ENCODE measurements at regions not wholly inside any gene's neighbourhood (a gene's known extent, or its start where the extent isn't known, plus 50 kb on each side); places are given as distances from the start of the nearest gene placed in this dataset.

DNA sequence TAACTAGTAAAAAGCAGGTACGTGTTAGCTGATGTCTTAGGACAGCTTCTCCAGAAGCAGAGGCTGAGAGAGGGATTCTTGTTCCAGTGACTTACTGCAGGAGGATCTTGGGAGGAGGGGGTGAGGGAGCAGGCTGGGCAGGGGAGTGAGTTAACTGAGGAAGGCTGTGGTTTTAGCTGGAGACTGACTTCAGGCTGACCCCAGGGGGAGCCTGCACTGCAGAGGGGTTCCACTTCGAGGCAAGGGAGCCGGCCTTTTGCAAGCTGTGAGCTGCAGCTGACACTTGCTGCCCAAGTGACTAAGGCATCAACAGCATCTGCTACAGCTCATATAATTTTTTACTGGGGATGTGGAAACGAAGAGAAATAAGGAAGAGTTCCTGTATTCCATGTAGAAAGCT, 50.4 kb upstream of the SOD1 start:
- no peaks in the 10 kb centered on the region for H3K36me3 ChIP-seq
- TF ChIP-seq, protein P1, sequence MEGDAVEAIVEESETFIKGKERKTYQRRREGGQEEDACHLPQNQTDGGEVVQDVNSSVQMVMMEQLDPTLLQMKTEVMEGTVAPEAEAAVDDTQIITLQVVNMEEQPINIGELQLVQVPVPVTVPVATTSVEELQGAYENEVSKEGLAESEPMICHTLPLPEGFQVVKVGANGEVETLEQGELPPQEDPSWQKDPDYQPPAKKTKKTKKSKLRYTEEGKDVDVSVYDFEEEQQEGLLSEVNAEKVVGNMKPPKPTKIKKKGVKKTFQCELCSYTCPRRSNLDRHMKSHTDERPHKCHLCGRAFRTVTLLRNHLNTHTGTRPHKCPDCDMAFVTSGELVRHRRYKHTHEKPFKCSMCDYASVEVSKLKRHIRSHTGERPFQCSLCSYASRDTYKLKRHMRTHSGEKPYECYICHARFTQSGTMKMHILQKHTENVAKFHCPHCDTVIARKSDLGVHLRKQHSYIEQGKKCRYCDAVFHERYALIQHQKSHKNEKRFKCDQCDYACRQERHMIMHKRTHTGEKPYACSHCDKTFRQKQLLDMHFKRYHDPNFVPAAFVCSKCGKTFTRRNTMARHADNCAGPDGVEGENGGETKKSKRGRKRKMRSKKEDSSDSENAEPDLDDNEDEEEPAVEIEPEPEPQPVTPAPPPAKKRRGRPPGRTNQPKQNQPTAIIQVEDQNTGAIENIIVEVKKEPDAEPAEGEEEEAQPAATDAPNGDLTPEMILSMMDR (IDR thresholded peaks at IDR 0.05): no peak
- FAIRE-seq (no peak), DNase-seq (no peak), ATAC-seq (no peak)
- WGBS, 2 donors: 48 to 66% methylated on average over 4 of the region's 4 CpGs
- H3K9me3 ChIP-seq: no peaks in the 10 kb centered on the region
- H3K27ac ChIP-seq: no peak overlapping the region
- H3K4me1 ChIP-seq: no peaks in the 10 kb centered on the region
- no peaks in the 10 kb centered on the region for H3K27me3 ChIP-seq
- no peak overlapping the region for H3K4me3 ChIP-seq
- intact Hi-C loops (cut with DNase I): loop anchor here in 1 of 3 donors (10.0 kb wide), 1 partner anchor 414 kb away; no protein-coding TSS in a partner anchor

DNA sequence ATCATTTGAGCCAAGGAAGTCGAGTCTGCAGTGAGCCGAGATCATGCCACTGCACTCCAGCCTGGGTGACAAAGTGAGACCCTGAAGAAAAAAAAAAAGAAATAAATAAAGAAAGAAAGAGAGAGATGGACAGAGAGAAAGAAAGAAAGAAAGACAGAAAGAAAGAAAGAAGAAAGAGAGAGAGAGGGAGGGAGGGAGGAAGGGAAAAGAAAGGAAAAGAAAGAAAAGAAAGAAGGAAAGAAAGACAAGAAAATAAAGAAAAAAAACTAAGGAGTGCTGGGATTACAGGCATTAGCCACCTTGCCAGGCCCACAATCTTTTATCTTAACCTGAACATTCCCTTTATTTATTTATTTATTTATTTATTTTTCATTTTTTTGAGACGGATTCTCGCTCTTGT, 51.7 kb upstream of the SOD1 start:
- ATAC-seq (no peak), FAIRE-seq (no peak), DNase-seq (no peak)
- 71 to 83% methylated on average over 4 of the region's 4 CpGs for WGBS, 2 donors
- Histone ChIP-seq H3K36me3 (no peaks in the 10 kb centered on the region), H3K4me3 (no peak overlapping the region), H3K9me3 (no peaks in the 10 kb centered on the region), H3K4me1 (no peaks in the 10 kb centered on the region), H3K27me3 (no peaks in the 10 kb centered on the region), H3K27ac (no peak overlapping the region)
- TF ChIP-seq, protein P1 (IDR thresholded peaks at IDR 0.05): no peak
- intact Hi-C loops (cut with DNase I): loop anchor here in 1 of 3 donors (10.0 kb wide), 1 partner anchor 413 kb away; no protein-coding TSS in a partner anchor

DNA sequence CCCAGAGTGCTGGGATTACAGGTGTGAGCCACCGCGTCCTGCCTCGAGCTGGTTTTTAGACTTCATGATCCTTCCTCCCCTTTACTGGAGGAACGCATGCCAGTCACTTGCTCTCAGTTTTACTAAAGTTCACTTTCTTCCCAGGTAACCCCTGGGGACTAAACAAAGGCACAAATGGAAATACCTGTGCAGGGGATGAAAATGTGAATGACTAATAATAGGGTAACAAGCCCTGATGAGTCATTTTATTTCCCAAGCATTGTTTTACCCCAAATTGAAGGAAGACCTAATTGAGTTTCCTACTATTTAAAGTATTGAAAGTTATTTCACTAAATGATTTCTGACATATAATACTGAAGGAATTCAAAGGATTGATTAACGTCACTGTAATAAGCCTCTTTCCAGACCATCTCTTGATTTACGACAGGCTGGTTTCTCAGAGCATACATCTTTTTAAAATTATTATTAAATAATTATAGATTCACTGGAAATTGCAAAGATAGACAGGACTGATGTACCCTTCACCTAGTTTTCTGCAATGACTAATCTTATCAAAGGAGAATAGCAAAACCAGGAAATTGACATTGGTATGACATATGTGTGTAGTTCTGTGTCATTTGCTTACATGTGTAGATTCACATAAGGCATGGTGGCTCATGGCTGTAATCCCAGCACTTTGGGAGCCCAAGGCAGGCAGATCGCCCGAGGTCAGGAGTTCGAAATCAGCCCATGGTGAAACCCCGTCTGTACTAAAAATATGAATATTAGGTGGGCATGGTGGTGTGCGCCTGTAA, 53.2 kb upstream of the SOD1 start:
- ATAC-seq (no peak), DNase-seq (no peak), FAIRE-seq (no peak)
- Histone ChIP-seq H3K9me3 (no peaks in the 10 kb centered on the region), H3K27me3 (no peaks in the 10 kb centered on the region), H3K4me3 (no peak overlapping the region), H3K36me3 (no peaks in the 10 kb centered on the region), H3K27ac (no peak overlapping the region), H3K4me1 (no peaks in the 10 kb centered on the region)
- WGBS, 2 donors: 64 to 77% methylated on average over 11 of the region's 11 CpGs
- TF ChIP-seq, protein P1 (IDR thresholded peaks at IDR 0.05): no peak
- intact Hi-C loops (cut with DNase I): loop anchor here in 1 of 3 donors (10.0 kb wide), 1 partner anchor 411 kb away; no protein-coding TSS in a partner anchor

DNA sequence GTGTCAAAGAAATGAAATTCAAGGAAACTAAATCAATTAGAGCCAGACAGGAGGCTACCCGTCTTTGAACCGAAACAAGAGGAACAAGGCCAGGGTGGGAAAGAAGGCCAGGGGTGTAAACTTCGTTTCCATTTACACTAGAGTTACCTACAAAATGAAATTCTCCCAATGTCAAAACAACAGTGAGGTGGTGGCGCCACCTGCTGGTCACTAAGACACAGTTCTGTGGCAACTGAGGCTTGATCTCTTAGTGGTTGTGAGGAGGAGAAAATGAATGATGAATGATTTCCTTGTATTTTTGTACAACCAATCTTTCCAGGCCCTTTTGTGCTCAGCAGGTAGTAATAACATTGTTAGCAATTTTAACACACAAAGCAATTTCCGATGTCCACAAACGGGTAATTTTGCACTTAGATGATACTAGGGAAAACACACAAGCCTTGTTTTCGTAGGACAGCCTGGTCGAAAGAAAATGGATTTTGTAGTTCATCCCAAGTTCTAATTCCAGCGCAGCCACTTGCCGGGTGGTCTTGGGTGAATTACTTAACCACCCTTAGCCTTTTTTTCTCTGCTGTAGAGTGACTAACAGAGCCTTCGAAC, 54.8 kb upstream of the SOD1 start:
- ATAC-seq (peak; percentile 53 to 90 (median 88)), FAIRE-seq (no peak), DNase-seq (peak; percentile 25 to 88 (median 60))
- 28 to 32% methylated on average over 11 of the region's 11 CpGs for WGBS, 2 donors
- H3K4me1 ChIP-seq: no peaks in the 10 kb centered on the region
- TF ChIP-seq, protein P1 (IDR thresholded peaks at IDR 0.05): peak; percentile 83 to 93 (median 88)
- H3K27ac ChIP-seq: no peak overlapping the region
- no peaks in the 10 kb centered on the region for H3K9me3 ChIP-seq
- H3K36me3 ChIP-seq: no peaks in the 10 kb centered on the region
- no peaks in the 10 kb centered on the region for H3K27me3 ChIP-seq
- H3K4me3 ChIP-seq: no peak overlapping the region
- intact Hi-C loops (cut with DNase I): loop anchor here in 1 of 3 donors (10.0 kb wide), 1 partner anchor 410 kb away; no protein-coding TSS in a partner anchor

DNA sequence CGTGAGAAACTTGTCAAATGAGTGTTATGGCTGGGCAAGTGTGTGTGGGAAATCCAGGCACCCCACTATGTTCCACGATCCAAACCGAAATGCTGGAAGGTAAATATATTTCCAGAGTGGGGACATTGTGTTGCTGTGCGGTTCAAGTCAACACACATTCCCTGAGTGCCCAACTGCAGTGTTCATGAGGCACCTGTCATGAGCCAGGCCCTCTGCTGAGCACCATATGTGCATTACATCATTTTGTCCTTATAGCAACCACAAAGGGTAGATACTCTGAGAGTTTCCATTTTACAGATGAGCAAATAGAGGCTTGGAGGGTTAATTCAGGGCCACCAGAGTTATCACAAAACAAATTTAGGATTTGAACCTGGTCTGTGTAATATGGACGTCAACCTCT, 59.9 kb upstream of the SOD1 start:
- Histone ChIP-seq H3K27me3 (no peaks in the 10 kb centered on the region), H3K4me3 (no peak overlapping the region), H3K4me1 (no peaks in the 10 kb centered on the region), H3K36me3 (no peaks in the 10 kb centered on the region), H3K9me3 (no peaks in the 10 kb centered on the region), H3K27ac (no peak overlapping the region)
- FAIRE-seq: no peak
- intact Hi-C loops (cut with DNase I): no loop called here
- DNase-seq: no peak
- no peak for ATAC-seq
- 68 to 73% methylated on average over 5 of the region's 5 CpGs for WGBS, 2 donors
- TF ChIP-seq, protein P1 (IDR thresholded peaks at IDR 0.05): no peak
